Activated T-cell treated with anti-CD3 and anti-CD28 coated beads, Interleukin-2, amount 50 U/mL, for 24 hours (primary cell): ENCODE measurements at regions not wholly inside any gene's neighbourhood (a gene's known extent, or its start where the extent isn't known, plus 50 kb on each side); places are given as distances from the start of the nearest gene placed in this dataset.

Experiments
- DNase-seq: peaks from one replicate; pipeline ENCODE4 v3.0.0-alpha.2; 2020
- H3K27ac Mint-ChIP-seq: 2 replicates; pipeline ENCODE4 v1.8.0; 2020; ENCODE audit warnings: mild to moderate bottlenecking, mixed read lengths
- H3K27me3 Mint-ChIP-seq: 2 replicates; pipeline ENCODE4 v1.8.0; 2020; ENCODE audit warnings: mixed read lengths
- H3K36me3 Mint-ChIP-seq: 2 replicates; pipeline ENCODE4 v1.8.0; 2020; ENCODE audit warnings: low read depth, mixed read lengths
- H3K4me1 Mint-ChIP-seq: 2 replicates; pipeline ENCODE4 v1.8.0; 2020; ENCODE audit warnings: low read depth, mixed read lengths
- H3K4me3 Mint-ChIP-seq: 2 replicates; pipeline ENCODE4 v1.8.0; 2020; ENCODE audit warnings: mild to moderate bottlenecking, moderate library complexity, mixed read lengths
- H3K9me3 Mint-ChIP-seq: 2 replicates; pipeline ENCODE4 v1.8.0; 2020; ENCODE audit warnings: mixed read lengths

DNA sequence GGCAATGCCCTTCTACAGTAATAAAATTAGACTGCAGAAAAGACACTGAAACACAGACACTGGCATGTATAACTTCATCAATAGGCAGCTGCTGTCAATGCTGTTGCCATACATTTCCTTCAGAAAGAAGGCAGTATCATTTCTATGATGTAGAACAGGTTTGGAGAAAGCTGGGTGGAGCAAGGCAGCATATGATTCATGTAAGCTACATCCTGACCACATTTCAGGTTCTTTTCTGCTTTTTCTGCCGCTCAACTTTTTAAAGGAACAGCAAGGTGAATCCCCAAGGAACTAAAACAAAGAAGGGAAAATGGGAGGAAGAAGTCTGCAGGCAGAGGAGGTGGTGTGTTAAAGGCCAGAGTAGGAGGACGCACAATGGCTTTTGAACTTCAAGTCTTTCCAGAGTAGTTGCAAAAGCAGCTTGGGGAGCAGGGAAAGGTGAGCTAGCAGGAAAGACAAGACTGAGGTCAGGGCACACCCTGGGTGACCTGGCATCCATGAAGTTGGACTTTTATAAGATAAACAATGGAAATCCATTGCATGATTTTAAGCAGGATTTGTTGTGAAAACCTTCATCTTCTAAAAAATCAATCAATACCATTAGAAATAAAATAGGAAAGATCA, 142.1 kb downstream of the MED10 start:
- no peak for DNase-seq
- Mint-ChIP-seq H3K4me1 (no peaks in the 10 kb centered on the region), H3K27me3 (peaks cover 17% of the 10 kb centered on the region), H3K9me3 (peaks cover 5% of the 10 kb centered on the region), H3K4me3 (no peak overlapping the region), H3K27ac (no peak overlapping the region), H3K36me3 (no peaks in the 10 kb centered on the region)

DNA sequence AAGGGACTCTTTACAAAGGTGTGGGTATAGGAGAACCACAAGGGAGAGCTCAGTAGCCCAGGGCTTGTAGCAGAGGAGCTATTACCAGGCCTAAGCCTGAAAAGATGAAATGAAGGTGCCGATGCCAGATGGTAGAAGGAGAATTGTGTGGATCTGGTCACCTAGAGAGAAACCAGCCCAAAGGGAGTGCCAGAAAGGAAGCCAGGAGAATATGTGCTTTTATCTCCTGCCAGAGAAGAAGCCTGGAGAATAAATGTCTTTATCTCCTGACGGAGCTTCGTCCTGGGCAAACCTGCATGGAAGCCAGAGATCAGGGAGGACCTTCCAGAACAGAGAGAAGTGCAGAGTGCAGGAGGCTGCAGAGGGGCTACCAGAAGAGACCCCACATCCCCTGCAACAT, 142.6 kb downstream of the MED10 start:
- Mint-ChIP-seq H3K4me3 (no peak overlapping the region), H3K9me3 (peaks cover 5% of the 10 kb centered on the region), H3K27me3 (peaks cover 17% of the 10 kb centered on the region)

DNA sequence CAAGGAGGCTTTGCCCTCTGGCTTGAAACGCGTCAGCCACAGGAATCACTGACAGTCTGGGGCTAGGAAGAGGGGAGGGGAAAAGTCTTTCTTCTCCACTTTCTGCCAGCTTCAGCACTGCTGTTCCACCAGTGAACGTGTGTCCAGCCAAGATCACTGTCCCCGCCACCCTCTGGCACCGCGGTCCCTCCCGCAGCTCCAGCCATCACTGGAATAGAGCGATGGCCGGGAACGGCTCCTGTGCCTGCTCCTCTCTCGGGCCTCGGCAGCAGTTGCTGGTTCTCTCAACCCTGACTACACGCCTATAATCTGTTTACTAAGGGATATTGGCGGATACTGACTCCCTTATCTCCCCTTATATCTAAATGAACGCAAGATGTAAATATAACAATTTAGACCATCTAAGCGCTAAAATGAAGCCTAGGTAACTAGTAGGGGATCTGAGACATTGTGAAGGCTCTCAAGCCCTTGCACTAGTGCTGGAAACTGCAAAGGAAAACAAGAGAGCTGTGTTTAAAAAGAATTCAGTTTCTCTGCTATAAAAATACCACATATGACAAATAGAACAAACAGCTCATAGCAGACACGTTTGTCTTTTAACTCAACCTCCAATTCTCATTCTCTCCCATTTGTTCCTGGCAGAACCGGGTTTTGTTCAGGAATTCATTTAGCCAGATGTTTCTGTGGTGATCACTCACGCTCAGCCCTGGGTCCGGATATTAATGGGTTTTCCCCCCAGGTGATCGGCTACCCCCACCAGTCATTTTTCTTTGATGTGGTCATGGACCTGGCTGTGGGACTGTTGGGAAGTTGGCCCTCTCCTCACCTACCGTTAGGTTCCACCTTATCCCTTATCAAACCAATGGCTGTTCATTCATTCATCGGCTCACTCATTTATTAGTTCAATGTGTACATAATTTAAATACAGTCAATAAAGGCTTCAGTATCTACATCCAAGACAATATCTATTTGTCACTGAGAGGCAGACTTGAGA, 149.8 kb downstream of the MED10 start:
- peaks cover 9% of the 10 kb centered on the region for H3K27me3 Mint-ChIP-seq
- DNase-seq, result no peak
- no peak overlapping the region for H3K4me3 Mint-ChIP-seq
- H3K4me1 Mint-ChIP-seq, result no peaks in the 10 kb centered on the region
- no peaks in the 10 kb centered on the region for H3K9me3 Mint-ChIP-seq
- no peaks in the 10 kb centered on the region for H3K36me3 Mint-ChIP-seq
- H3K27ac Mint-ChIP-seq, result no peak overlapping the region

More for the DNA sequence above, 142.6 kb downstream of the MED10 start:
- DNase-seq, result no peak
- Mint-ChIP-seq H3K4me1 (no peaks in the 10 kb centered on the region), H3K36me3 (no peaks in the 10 kb centered on the region), H3K27ac (no peak overlapping the region)

DNA sequence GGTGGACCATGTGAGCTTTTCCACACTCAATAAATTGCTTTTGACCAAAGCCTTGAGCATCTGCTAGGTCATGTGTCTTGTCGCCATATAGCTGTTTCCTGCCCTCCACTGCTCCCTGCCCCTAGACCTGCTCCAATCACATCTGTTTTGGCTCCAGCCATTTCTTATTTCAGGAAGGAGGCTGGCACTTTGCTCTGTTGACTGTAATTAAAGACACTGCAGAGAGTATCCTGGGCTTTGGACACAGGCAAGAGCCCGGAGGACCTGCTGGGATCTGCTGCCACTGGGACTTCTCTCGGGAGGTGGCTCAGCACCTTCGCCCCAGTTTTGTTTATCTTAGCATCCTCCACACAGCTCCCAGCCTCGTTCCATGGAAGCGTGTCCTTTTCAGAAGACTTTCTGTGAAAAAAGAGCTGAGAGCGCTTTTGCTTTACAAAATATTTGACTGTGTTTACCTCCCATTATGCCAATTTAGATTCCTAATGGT, 153.2 kb downstream of the MED10 start:
- H3K9me3 Mint-ChIP-seq, result no peaks in the 10 kb centered on the region
- H3K4me1 Mint-ChIP-seq, result no peaks in the 10 kb centered on the region
- no peak for DNase-seq
- peaks cover 4% of the 10 kb centered on the region for H3K27me3 Mint-ChIP-seq
- no peaks in the 10 kb centered on the region for H3K36me3 Mint-ChIP-seq
- no peak overlapping the region for H3K4me3 Mint-ChIP-seq
- H3K27ac Mint-ChIP-seq, result no peak overlapping the region

DNA sequence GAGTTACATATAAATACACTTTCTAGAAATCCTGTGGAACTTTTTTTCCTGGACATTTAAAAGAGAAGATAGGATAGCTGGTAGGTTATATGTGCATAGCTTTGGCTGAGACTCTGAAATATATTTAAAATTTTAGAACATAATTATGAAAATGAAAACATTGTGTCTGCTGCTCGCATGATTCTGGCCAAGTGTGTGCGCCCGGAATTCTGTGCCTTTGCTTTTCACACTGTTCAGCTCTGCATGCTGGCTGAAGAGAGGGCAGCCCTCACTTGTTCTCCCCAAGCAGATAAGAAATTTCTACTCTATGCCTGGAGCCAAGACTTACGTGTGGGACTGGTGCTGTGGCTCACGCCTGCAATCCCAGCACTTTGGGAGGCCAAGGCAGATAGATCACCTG, 153.9 kb downstream of the MED10 start:
- Mint-ChIP-seq H3K27me3 (peaks cover 4% of the 10 kb centered on the region), H3K4me1 (no peaks in the 10 kb centered on the region), H3K4me3 (no peak overlapping the region), H3K36me3 (no peaks in the 10 kb centered on the region), H3K9me3 (no peaks in the 10 kb centered on the region), H3K27ac (no peak overlapping the region)
- no peak for DNase-seq

DNA sequence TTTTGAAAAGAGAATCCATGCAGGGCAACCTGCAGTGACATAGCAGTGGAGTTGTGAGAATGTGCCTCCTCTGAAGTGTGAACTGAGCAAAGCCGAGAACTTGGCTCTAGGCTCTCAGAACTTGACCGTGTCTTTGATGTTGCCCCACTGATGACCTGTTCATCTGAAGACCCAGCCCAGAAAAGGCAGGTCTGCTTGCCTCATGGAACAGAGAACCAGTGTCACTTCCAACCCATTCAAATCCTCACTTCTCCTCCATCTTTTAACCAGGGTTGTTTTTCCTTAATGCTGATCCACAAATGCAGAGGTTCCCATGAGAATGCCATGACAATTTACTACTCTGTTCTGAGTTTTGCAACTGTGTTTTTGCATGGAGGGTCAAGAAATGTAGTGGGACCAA, 155.4 kb downstream of the MED10 start:
- Mint-ChIP-seq H3K36me3 (no peaks in the 10 kb centered on the region), H3K4me3 (no peak overlapping the region), H3K27me3 (peaks cover 4% of the 10 kb centered on the region), H3K4me1 (no peaks in the 10 kb centered on the region), H3K9me3 (no peaks in the 10 kb centered on the region), H3K27ac (no peak overlapping the region)
- DNase-seq, result no peak

DNA sequence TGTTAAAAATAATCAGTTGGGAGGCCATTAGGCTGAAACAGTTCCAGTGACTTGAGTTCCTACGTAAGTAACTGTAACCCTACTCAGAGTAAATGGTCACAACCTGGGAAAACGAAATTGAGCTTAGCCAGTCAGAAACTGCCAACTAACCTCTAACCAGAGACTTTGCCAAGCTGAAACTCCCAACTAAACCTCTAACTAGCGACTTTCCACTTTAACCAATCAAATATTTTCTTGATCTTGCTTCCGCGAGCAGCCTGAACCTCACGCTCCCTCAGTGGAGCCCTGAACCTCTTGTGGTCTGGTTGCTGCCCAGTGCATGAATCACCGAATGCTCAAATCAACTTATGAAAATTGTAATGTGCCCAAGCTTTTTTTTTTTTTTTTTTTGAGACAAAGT, 156.2 kb downstream of the MED10 start:
- Mint-ChIP-seq H3K27me3 (no peaks in the 10 kb centered on the region), H3K4me3 (no peak overlapping the region), H3K36me3 (no peaks in the 10 kb centered on the region), H3K9me3 (no peaks in the 10 kb centered on the region), H3K27ac (no peak overlapping the region), H3K4me1 (no peaks in the 10 kb centered on the region)
- DNase-seq, result no peak

DNA sequence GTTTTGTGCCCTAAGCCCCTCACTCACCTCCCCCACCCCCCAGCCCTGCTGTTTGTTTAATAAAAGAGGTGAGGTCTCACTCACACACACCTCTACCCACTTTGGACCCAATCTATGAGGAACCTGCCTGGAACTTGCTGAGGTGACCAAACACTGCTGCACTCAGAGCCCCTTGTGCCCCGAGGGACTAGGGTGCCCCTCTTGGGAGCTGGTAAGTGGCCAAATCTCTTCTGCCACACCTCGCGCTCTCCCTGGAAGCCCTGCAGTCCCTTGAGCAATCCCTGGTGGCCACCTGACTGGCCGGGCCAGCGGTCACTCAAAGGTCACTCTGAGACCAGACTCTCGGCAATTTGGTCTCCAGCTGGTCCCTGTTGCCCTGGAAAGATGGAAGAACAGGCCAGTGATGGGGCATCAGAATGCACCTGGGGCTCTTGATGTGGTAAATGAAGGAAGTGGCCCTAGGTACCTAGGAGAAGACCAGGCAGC, 157.2 kb downstream of the MED10 start:
- Mint-ChIP-seq H3K36me3 (no peaks in the 10 kb centered on the region), H3K4me3 (no peak overlapping the region), H3K4me1 (no peaks in the 10 kb centered on the region), H3K27ac (no peak overlapping the region), H3K9me3 (no peaks in the 10 kb centered on the region), H3K27me3 (peaks cover 3% of the 10 kb centered on the region)
- DNase-seq, result no peak

DNA sequence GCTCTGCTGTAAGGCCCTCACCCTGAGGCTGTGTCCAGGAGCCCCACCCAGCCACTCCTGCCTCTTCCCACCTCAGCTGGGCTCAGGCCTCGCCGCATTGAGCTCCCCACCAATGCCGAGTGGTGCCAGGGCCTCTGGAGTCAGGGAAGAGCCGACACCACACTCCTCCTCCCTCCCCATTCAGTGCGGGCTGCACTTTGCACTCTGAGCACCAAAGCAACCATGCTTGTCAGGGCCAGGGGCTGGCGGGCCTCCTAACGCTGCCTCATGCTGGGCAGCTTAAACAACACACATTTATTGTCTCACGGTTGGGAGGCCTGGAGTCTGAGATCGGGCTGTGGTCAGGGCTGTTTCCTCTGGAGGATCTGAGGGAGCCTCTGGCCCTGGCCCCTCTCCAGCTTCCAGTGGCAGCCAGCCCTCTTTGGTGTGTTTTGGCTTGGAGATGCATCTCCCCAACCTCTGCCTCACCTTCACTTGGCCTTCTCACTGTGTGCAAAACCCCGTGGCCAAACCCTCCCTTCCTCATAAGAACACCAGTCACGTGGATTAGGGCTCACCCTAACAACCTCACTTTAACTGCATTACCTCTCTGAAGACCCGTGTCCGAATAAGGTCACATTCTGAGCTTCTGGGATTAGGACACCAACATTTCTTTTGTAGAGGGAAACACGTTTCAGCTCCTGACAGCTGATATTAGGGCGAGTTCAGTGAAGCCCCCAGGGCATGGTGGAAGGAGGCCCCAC, 157.8 kb downstream of the MED10 start:
- Mint-ChIP-seq H3K4me1 (no peaks in the 10 kb centered on the region), H3K4me3 (no peak overlapping the region), H3K27me3 (peaks cover 5% of the 10 kb centered on the region), H3K27ac (no peak overlapping the region), H3K36me3 (no peaks in the 10 kb centered on the region), H3K9me3 (no peaks in the 10 kb centered on the region)
- no peak for DNase-seq

DNA sequence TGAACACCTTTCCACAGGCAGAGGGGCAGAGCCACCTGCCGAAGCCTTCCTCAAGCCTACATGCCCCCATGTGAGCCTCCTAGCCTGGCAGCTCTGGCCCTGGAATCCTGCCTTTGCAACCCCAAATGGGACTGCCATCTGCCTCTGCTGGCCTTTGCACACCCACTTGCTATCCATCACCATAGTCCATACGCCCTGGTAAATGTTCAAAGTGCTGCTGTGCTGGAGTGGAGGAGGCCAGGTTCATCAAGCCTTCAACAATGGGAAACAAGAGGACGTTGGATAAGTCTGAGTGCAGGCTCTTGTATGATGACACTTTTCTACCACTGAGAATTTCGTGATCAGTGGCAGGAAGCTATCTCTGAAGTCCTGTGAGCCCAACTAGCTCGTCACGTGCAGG, 159.8 kb downstream of the MED10 start:
- DNase-seq, result no peak
- Mint-ChIP-seq H3K9me3 (no peaks in the 10 kb centered on the region), H3K27me3 (peaks cover 5% of the 10 kb centered on the region), H3K27ac (no peak overlapping the region), H3K4me3 (no peak overlapping the region), H3K36me3 (no peaks in the 10 kb centered on the region), H3K4me1 (no peaks in the 10 kb centered on the region)

DNA sequence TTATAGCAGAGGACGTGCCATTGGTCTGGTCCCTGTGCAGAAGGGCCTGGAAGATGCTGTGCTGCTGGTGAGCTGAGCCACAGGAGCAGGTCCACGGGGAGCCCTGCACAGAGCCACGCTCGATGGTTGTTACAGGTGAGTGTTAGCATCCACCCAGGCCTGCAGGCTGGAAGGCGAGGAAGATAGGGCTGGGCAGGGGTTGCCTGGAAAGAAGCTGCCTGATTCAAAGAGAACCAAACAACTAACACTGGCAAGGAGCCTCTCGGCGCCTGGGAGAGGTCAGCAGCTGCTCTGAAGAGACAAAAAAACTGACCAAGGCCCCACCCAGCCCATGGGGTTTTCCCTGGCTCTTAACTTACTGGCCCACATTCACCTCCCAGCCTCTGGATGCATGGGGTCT, 160.2 kb downstream of the MED10 start:
- Mint-ChIP-seq H3K4me1 (no peaks in the 10 kb centered on the region), H3K36me3 (no peaks in the 10 kb centered on the region), H3K27ac (no peak overlapping the region), H3K4me3 (no peak overlapping the region), H3K27me3 (peaks cover 5% of the 10 kb centered on the region), H3K9me3 (no peaks in the 10 kb centered on the region)
- DNase-seq, result no peak

DNA sequence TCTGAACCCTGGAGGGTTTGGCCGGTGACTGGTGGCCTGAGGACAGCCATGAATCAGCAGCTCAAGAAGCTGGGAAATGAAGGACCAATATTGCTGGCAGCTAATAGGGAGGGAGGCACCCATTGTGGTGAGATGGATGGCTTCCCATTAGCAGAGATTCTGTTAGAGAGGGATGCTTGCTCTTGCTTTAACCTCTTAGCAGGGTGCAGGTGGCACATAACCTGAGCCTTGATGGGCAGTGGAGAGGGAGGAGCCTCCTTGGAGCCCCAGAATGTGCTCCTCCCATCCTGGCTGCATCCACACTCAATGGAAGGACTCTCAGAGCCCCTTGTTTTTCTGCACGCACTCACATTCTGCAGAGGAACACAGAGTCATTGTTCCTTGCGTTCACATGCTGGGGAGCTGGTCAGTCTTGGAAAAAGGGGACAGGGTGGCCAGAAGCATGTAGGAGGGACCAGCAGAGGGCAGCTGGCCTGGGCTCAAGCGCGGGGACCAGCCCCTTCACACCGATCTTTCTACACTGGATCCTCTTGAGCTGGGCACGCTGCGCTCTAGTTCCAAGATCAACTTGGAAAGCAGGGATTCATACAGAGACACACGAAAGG, 161.8 kb downstream of the MED10 start:
- DNase-seq, result no peak
- Mint-ChIP-seq H3K4me3 (no peak overlapping the region), H3K4me1 (no peaks in the 10 kb centered on the region), H3K36me3 (no peaks in the 10 kb centered on the region), H3K27me3 (peaks cover 5% of the 10 kb centered on the region), H3K27ac (no peak overlapping the region), H3K9me3 (peaks cover 8% of the 10 kb centered on the region)

DNA sequence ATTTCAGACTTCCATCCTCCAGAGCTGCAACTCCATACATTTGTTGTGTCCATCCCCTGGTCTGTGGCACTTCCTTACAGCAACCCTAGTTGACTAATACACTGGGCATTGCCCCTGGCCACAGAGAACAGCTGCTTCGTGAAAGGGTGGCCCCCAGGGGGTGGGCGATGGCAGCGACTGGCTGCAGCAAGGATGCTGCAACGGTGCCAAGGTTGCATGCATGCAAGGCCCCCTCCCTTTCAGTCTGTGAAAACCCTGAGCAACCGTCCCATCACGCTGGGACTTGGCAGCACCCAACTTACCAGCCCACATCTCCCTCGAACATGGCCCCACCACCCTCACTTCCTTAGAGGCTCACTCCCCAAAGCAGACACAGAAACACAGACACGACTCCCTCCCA, 162.5 kb downstream of the MED10 start:
- no peaks in the 10 kb centered on the region for H3K4me1 Mint-ChIP-seq
- H3K36me3 Mint-ChIP-seq, result no peaks in the 10 kb centered on the region
- H3K27me3 Mint-ChIP-seq, result peaks cover 5% of the 10 kb centered on the region
- no peak overlapping the region for H3K27ac Mint-ChIP-seq
- no peak for DNase-seq
- no peak overlapping the region for H3K4me3 Mint-ChIP-seq
- peaks cover 8% of the 10 kb centered on the region for H3K9me3 Mint-ChIP-seq

DNA sequence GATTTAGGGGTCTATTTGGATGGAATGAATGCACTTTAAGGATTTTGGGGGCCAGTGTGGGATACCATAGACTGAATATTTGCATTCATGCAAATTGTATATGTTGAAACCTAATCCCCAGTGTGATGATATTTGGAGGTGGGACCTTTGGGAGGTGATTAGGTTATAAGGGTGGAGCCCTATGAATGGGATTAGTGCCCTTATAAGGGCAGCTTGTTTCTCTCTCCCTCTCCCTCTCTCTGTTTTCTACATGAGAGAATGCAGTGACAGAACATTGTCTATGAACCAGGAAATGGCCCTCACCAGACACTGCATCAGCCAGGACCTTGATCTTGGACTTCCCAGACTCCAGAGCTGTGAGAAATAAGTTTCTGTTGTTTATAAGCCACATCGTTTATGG, 166.1 kb downstream of the MED10 start:
- Mint-ChIP-seq H3K27ac (no peak overlapping the region), H3K27me3 (peaks cover 5% of the 10 kb centered on the region), H3K9me3 (peaks cover 8% of the 10 kb centered on the region), H3K36me3 (no peaks in the 10 kb centered on the region), H3K4me3 (no peak overlapping the region), H3K4me1 (no peaks in the 10 kb centered on the region)
- DNase-seq, result no peak
